ENCODE measurements at regions not wholly inside any gene's neighbourhood (a gene's known extent, or its start where the extent isn't known, plus 50 kb on each side); places are given as distances from the start of the nearest gene placed in this dataset.

DNA sequence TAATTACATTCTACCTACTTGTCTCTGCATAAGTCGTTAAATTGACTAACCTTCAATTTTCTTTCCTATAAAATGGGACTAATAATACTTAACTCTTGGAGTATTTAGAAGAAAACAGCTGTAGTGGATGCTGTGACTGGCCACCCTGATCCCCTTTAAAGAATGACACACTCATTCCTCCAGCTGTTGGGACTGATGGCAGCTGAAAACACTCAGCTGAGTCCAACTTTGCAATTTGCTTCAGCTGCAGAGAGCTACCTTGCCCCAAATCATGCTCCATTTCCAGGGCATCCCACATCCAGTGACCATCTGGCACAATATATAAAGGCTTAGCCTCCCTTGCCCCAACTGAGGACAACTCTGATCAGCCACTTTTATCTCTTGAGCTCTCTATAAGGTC is 89.1 kb downstream of the MID1IP1 start:
- Histone ChIP-seq H3K4me3 (ENCODE audit: low read length in 2 of 2) (no peak overlapping the region), H3K9ac (ENCODE audit: low read length in 2 of 2) (no peak overlapping the region), H3K27me3 (ENCODE audit: control insufficient read depth in 1 of 2, insufficient read depth in 2 of 2, low read length in 2 of 2) (peaks cover 0 to 9% of the 10 kb centered on the region in 2 donors), H3K4me1 (ENCODE audit: control insufficient read depth, insufficient read depth, low read length) (no peaks in the 10 kb centered on the region), H3K36me3 (ENCODE audit: control insufficient read depth in 2 of 2, insufficient read depth in 2 of 2, low read length in 2 of 2) (no peaks in the 10 kb centered on the region), H3K27ac (ENCODE audit: low read length) (no peak overlapping the region), H3K9me3 (ENCODE audit: control insufficient read depth in 2 of 2, low read length in 2 of 2) (peaks cover 0 to 1% of the 10 kb centered on the region in 2 donors)

- Histone ChIP-seq H3K36me3 (ENCODE audit: control insufficient read depth in 2 of 2, insufficient read depth in 2 of 2, low read length in 2 of 2) (no peaks in the 10 kb centered on the region), H3K27ac (ENCODE audit: low read length) (no peak overlapping the region), H3K9me3 (ENCODE audit: control insufficient read depth in 2 of 2, low read length in 2 of 2) (peaks cover 0 to 1% of the 10 kb centered on the region in 2 donors), H3K4me3 (ENCODE audit: low read length in 2 of 2) (no peak overlapping the region), H3K27me3 (ENCODE audit: control insufficient read depth in 1 of 2, insufficient read depth in 2 of 2, low read length in 2 of 2) (peaks cover 0 to 9% of the 10 kb centered on the region in 2 donors), H3K4me1 (ENCODE audit: control insufficient read depth, insufficient read depth, low read length) (no peaks in the 10 kb centered on the region), H3K9ac (ENCODE audit: low read length in 2 of 2) (no peak overlapping the region)
These were observed 89.7 kb downstream of the MID1IP1 start for GRCh38 chrX:38890963-38891362.

DNA sequence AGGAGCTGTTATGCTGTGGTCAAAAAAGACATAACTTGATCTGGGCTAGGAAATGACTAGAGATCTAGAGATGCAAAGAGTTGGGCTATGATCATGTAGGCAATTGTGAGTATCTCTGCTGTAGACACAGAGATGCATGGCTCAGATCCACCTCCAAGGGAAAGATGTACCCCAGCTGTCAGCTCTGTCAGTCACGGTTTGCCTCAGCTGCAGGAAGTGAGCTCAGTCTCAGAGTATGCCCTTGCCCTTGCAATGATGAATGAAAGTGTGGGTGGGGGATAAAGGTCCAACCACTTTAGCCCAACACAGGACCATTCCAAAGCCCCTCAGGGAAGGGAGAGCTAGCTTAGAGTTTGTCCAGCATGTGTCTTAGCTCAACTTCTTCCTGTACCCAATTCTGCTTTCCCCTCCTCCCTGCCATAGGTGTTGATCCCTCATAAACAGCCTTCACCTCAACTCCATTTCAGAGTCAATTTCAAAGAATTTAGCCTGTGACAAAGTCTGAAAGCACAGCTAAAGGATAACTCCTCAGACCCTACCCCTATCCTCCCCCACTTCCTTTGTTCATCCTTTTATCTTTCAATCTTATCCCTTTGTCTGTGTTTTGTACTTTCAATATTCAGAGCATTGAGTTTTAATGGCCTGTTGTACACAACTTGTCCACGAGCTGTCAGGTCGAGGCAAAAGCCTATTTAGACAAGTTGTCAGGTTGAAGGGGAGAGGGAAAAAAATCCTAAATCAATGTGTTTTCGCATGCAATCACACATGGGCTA is 90.6 kb downstream of the MID1IP1 start:
- peaks cover 0 to 1% of the 10 kb centered on the region in 2 donors for H3K9me3 ChIP-seq (ENCODE audit: control insufficient read depth in 2 of 2, low read length in 2 of 2)
- no peak overlapping the region for H3K27ac ChIP-seq (ENCODE audit: low read length)
- H3K9ac ChIP-seq (ENCODE audit: low read length in 2 of 2), result no peak overlapping the region
- H3K27me3 ChIP-seq (ENCODE audit: control insufficient read depth in 1 of 2, insufficient read depth in 2 of 2, low read length in 2 of 2), result peaks cover 0 to 9% of the 10 kb centered on the region in 2 donors
- H3K4me1 ChIP-seq (ENCODE audit: control insufficient read depth, insufficient read depth, low read length), result no peaks in the 10 kb centered on the region
- H3K4me3 ChIP-seq (ENCODE audit: low read length in 2 of 2), result no peak overlapping the region
- no peaks in the 10 kb centered on the region for H3K36me3 ChIP-seq (ENCODE audit: control insufficient read depth in 2 of 2, insufficient read depth in 2 of 2, low read length in 2 of 2)

DNA sequence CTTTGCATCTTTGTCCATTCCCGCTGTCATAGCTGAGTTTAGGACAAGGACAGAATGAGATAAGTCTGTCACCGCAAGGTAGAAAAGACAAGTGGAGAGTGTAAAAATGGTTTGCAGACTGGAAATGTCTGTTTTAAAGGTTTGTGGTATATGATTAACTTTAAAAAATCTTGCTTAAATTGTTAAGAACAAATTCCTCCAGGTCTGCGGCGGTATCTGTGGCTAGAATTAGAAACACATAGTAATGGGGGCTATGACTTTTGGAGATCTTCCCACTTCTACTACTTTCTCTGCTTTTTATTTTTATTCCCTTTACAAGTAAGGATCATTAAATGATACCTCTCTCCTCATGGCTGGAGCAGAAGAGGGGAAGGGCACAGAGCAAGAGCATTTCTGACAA is 92.2 kb downstream of the MID1IP1 start:
- Histone ChIP-seq H3K36me3 (ENCODE audit: control insufficient read depth in 2 of 2, insufficient read depth in 2 of 2, low read length in 2 of 2) (no peaks in the 10 kb centered on the region), H3K4me1 (ENCODE audit: control insufficient read depth, insufficient read depth, low read length) (no peaks in the 10 kb centered on the region), H3K27me3 (ENCODE audit: control insufficient read depth in 1 of 2, insufficient read depth in 2 of 2, low read length in 2 of 2) (peaks cover 0 to 9% of the 10 kb centered on the region in 2 donors), H3K9me3 (ENCODE audit: control insufficient read depth in 2 of 2, low read length in 2 of 2) (peaks cover 0 to 1% of the 10 kb centered on the region in 2 donors), H3K9ac (ENCODE audit: low read length in 2 of 2) (no peak overlapping the region), H3K4me3 (ENCODE audit: low read length in 2 of 2) (no peak overlapping the region), H3K27ac (ENCODE audit: low read length) (no peak overlapping the region)

DNA sequence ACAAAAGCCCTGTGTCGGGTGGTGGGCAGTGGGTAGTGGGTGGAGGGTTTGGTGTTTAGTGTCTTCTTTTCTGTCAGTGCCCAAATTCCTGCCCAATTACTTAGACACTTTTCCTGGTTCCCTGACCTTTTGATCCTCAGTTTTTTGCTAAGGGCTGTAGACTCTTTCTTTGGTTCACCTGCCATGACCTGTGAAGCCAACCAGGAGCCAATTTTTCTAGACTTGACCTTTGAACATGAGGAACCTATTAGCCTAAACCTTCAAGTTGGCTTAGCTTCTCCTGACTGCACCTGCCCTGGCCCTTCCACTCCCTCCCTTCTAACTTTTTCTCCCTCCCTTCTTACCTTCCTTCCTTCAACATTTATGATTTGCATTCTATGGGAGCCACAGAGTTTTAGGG is 94.5 kb downstream of the MID1IP1 start:
- Histone ChIP-seq H3K9me3 (ENCODE audit: control insufficient read depth in 2 of 2, low read length in 2 of 2) (peaks cover 0 to 1% of the 10 kb centered on the region in 2 donors), H3K9ac (ENCODE audit: low read length in 2 of 2) (no peak overlapping the region), H3K27me3 (ENCODE audit: control insufficient read depth in 1 of 2, insufficient read depth in 2 of 2, low read length in 2 of 2) (peaks cover 0 to 5% of the 10 kb centered on the region in 2 donors), H3K36me3 (ENCODE audit: control insufficient read depth in 2 of 2, insufficient read depth in 2 of 2, low read length in 2 of 2) (no peaks in the 10 kb centered on the region), H3K4me1 (ENCODE audit: control insufficient read depth, insufficient read depth, low read length) (no peaks in the 10 kb centered on the region), H3K27ac (ENCODE audit: low read length) (no peak overlapping the region), H3K4me3 (ENCODE audit: low read length in 2 of 2) (no peak overlapping the region)

- Histone ChIP-seq H3K4me3 (ENCODE audit: low read length in 2 of 2) (no peak overlapping the region), H3K27me3 (ENCODE audit: control insufficient read depth in 1 of 2, insufficient read depth in 2 of 2, low read length in 2 of 2) (peaks cover 0 to 3% of the 10 kb centered on the region in 2 donors)
These were observed 95.6 kb downstream of the MID1IP1 start for GRCh38 chrX:38896724-38897298.

DNA sequence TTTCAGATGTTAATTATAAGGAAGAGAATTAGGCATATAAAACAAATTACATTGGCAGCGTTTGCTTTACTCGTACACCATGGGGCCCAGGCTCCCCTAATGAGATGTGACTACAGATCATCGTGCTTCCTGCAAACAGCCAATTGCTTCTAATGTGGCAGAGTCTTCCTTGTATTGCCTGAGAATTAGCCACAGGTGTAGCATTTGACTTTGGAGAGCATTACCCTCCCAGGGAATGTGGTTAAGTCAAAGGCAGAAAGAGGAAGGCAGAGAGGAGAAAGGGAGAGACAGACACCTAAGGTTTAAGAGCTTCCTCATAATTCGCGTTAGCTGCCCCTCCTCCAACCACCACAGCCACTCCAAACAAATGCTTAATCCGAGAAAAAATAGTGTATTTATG is 97.0 kb downstream of the MID1IP1 start:
- no peaks in the 10 kb centered on the region for H3K36me3 ChIP-seq (ENCODE audit: control insufficient read depth in 2 of 2, insufficient read depth in 2 of 2, low read length in 2 of 2)
- no peaks in the 10 kb centered on the region for H3K9me3 ChIP-seq (ENCODE audit: control insufficient read depth in 2 of 2, low read length in 2 of 2)
- no peak overlapping the region for H3K27ac ChIP-seq (ENCODE audit: low read length)
- no peak overlapping the region for H3K4me3 ChIP-seq (ENCODE audit: low read length in 2 of 2)
- no peaks in the 10 kb centered on the region for H3K27me3 ChIP-seq (ENCODE audit: control insufficient read depth in 1 of 2, insufficient read depth in 2 of 2, low read length in 2 of 2)
- no peaks in the 10 kb centered on the region for H3K4me1 ChIP-seq (ENCODE audit: control insufficient read depth, insufficient read depth, low read length)
- H3K9ac ChIP-seq (ENCODE audit: low read length in 2 of 2), result no peak overlapping the region

More at GRCh38 chrX:38896724-38897298, 95.6 kb downstream of the MID1IP1 start:
- Histone ChIP-seq H3K9ac (ENCODE audit: low read length in 2 of 2) (no peak overlapping the region), H3K36me3 (ENCODE audit: control insufficient read depth in 2 of 2, insufficient read depth in 2 of 2, low read length in 2 of 2) (no peaks in the 10 kb centered on the region), H3K4me1 (ENCODE audit: control insufficient read depth, insufficient read depth, low read length) (no peaks in the 10 kb centered on the region), H3K27ac (ENCODE audit: low read length) (no peak overlapping the region), H3K9me3 (ENCODE audit: control insufficient read depth in 2 of 2, low read length in 2 of 2) (peaks cover 0 to under 1% of the 10 kb centered on the region in 2 donors)

- no peaks in the 10 kb centered on the region for H3K27me3 ChIP-seq (ENCODE audit: control insufficient read depth in 1 of 2, insufficient read depth in 2 of 2, low read length in 2 of 2)
- no peaks in the 10 kb centered on the region for H3K36me3 ChIP-seq (ENCODE audit: control insufficient read depth in 2 of 2, insufficient read depth in 2 of 2, low read length in 2 of 2)
- H3K27ac ChIP-seq (ENCODE audit: low read length), result no peak overlapping the region
- no peak overlapping the region for H3K4me3 ChIP-seq (ENCODE audit: low read length in 2 of 2)
- no peaks in the 10 kb centered on the region for H3K9me3 ChIP-seq (ENCODE audit: control insufficient read depth in 2 of 2, low read length in 2 of 2)
- H3K4me1 ChIP-seq (ENCODE audit: control insufficient read depth, insufficient read depth, low read length), result no peaks in the 10 kb centered on the region
- H3K9ac ChIP-seq (ENCODE audit: low read length in 2 of 2), result no peak overlapping the region
These were observed 98.4 kb downstream of the MID1IP1 start for GRCh38 chrX:38899650-38900049.

GRCh38 chrX:38900719-38901118 is 99.5 kb downstream of the MID1IP1 start:
- no peaks in the 10 kb centered on the region for H3K36me3 ChIP-seq (ENCODE audit: control insufficient read depth in 2 of 2, insufficient read depth in 2 of 2, low read length in 2 of 2)
- no peak overlapping the region for H3K9ac ChIP-seq (ENCODE audit: low read length in 2 of 2)
- peaks cover 0 to 3% of the 10 kb centered on the region in 2 donors for H3K27me3 ChIP-seq (ENCODE audit: control insufficient read depth in 1 of 2, insufficient read depth in 2 of 2, low read length in 2 of 2)
- H3K9me3 ChIP-seq (ENCODE audit: control insufficient read depth in 2 of 2, low read length in 2 of 2), result no peaks in the 10 kb centered on the region
- no peaks in the 10 kb centered on the region for H3K4me1 ChIP-seq (ENCODE audit: control insufficient read depth, insufficient read depth, low read length)
- no peak overlapping the region for H3K4me3 ChIP-seq (ENCODE audit: low read length in 2 of 2)
- H3K27ac ChIP-seq (ENCODE audit: low read length), result no peak overlapping the region

DNA sequence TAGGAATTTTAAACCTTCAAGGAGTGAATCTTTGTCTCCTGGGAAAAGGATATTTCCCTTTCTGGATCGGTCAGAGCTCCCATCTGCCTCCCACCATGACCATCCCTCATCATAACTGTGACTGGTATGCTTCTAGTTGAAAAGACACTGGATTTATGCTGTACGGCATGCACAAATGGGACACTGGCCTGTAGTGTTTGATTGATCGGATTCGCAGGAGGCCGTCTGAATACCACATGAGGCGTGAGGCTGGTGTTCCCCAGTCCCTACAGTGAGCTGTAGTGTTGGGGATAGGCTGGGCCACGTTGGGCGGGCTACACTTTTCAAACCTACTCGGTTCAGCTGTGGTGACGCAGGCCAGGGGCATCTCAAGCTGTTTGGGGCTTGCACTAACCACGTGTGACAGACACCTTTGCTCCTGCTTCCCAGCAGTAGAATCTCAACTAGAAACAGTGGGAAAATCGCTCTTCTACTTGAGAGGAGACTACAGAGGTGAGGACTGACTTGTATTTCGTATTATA is 101.8 kb downstream of the MID1IP1 start:
- H3K4me1 ChIP-seq (ENCODE audit: control insufficient read depth, insufficient read depth, low read length), result no peaks in the 10 kb centered on the region
- H3K9ac ChIP-seq (ENCODE audit: low read length in 2 of 2), result no peak overlapping the region
- H3K27ac ChIP-seq (ENCODE audit: low read length), result no peak overlapping the region
- no peak overlapping the region for H3K4me3 ChIP-seq (ENCODE audit: low read length in 2 of 2)
- no peaks in the 10 kb centered on the region for H3K36me3 ChIP-seq (ENCODE audit: control insufficient read depth in 2 of 2, insufficient read depth in 2 of 2, low read length in 2 of 2)
- peaks cover 0 to 3% of the 10 kb centered on the region in 2 donors for H3K27me3 ChIP-seq (ENCODE audit: control insufficient read depth in 1 of 2, insufficient read depth in 2 of 2, low read length in 2 of 2)
- H3K9me3 ChIP-seq (ENCODE audit: control insufficient read depth in 2 of 2, low read length in 2 of 2), result no peaks in the 10 kb centered on the region

- Histone ChIP-seq H3K9ac (ENCODE audit: low read length in 2 of 2) (no peak overlapping the region), H3K4me1 (ENCODE audit: control insufficient read depth, insufficient read depth, low read length) (peaks cover 11% of the 10 kb centered on the region), H3K36me3 (ENCODE audit: control insufficient read depth in 2 of 2, insufficient read depth in 2 of 2, low read length in 2 of 2) (no peaks in the 10 kb centered on the region), H3K4me3 (ENCODE audit: low read length in 2 of 2) (no peak overlapping the region), H3K9me3 (ENCODE audit: control insufficient read depth in 2 of 2, low read length in 2 of 2) (peaks cover 0 to 7% of the 10 kb centered on the region in 2 donors), H3K27ac (ENCODE audit: low read length) (no peak overlapping the region), H3K27me3 (ENCODE audit: control insufficient read depth in 1 of 2, insufficient read depth in 2 of 2, low read length in 2 of 2) (no peaks in the 10 kb centered on the region)
These were observed 115.5 kb downstream of the MID1IP1 start for GRCh38 chrX:38916801-38917200.
